Mammary epithelial cell (primary cell): ENCODE measurements at regions not wholly inside any gene's neighbourhood (a gene's known extent, or its start where the extent isn't known, plus 50 kb on each side); places are given as distances from the start of the nearest gene placed in this dataset.

Source experiments
- CTCF ChIP-seq, 2 donors: IDR thresholded peaks in 1 of 2; conservative IDR thresholded peaks in 1 of 2; 2 replicates each; pipeline ENCODE4 v1.5.1; 2011 to 2012; ENCODE audit warnings: inconsistent platforms in 2 of 2, low read length in 2 of 2, mild to moderate bottlenecking in 2 of 2, control low read depth in 1 of 2, low read depth in 1 of 2; ENCODE audit not compliant: insufficient read depth in 1 of 2; ENCODE audit errors: extremely low read depth in 1 of 2
- EZH2 ChIP-seq: IDR thresholded peaks from 2 replicates; pipeline ENCODE4 v1.6.1; 2012; ENCODE audit warnings: low read length, inconsistent platforms, borderline replicate concordance

- no peak for TF ChIP-seq EZH2
- TF ChIP-seq CTCF (conservative IDR thresholded peaks at IDR 0.05 in 1 of 2, IDR thresholded peaks at IDR 0.05 in 1 of 2; ENCODE audit: extremely low read depth in 1 of 2, insufficient read depth in 1 of 2, low read depth in 1 of 2, low read length in 2 of 2), result no peak
Observed at GRCh38 chr5:153209687-153210086, 280.8 kb upstream of the GRIA1 start.
